ENCODE measurements at regions not wholly inside any gene's neighbourhood (a gene's known extent, or its start where the extent isn't known, plus 50 kb on each side); places are given as distances from the start of the nearest gene placed in this dataset.
A peak's percentile ranks its signal among the peaks of the same experiment; 100 is the strongest.

GRCh38 chr6:8180327-8181159 lies 78.2 kb upstream of the EEF1E1 start:
- Histone ChIP-seq H3K4me1 (ENCODE audit: control insufficient read depth in 1 of 2, insufficient read depth in 2 of 2, low read length in 2 of 2) (peaks cover 24 to 36% of the 10 kb centered on the region in 2 experiments), H2BK5ac (ENCODE audit: low read depth, low read length, poor library complexity) (peak overlapping the region; percentile 91), H3K18ac (ENCODE audit: low read length) (peak overlapping the region; percentile 60), H4K12ac (ENCODE audit: low read depth, low read length) (no peak overlapping the region), H2BK12ac (ENCODE audit: low read length) (peak overlapping the region; percentile 37), H3K9ac (ENCODE audit: low read length) (no peak overlapping the region), H3K4me3 (ENCODE audit: low read depth, low read length) (no peak overlapping the region), H4K91ac (ENCODE audit: low read depth, low read length) (peak overlapping the region; percentile 96), H3K23ac (ENCODE audit: low read length) (no peak overlapping the region), H3K4me2 (ENCODE audit: low read length) (peak overlapping the region; percentile 36), H2BK120ac (ENCODE audit: insufficient read depth, low read length, poor library complexity) (peak overlapping the region; percentile 87), H4K8ac (ENCODE audit: low read depth, low read length) (peak overlapping the region; percentile 40), H2AFZ (ENCODE audit: insufficient read depth, low read length, poor library complexity) (peak overlapping the region; percentile 5), H3K27me3 (ENCODE audit: insufficient read depth, low read length) (no peaks in the 10 kb centered on the region), H3K79me1 (ENCODE audit: low read length) (peaks cover 49% of the 10 kb centered on the region), H3K79me2 (ENCODE audit: control insufficient read depth, insufficient read depth, low read length, poor library complexity) (peaks cover 6% of the 10 kb centered on the region), H3K36me3 (ENCODE audit: control insufficient read depth in 1 of 2, insufficient read depth in 2 of 2, low read length in 2 of 2) (no peaks in the 10 kb centered on the region), H3K27ac (ENCODE audit: low read depth, low read length) (peak overlapping the region; percentile 99), H3K14ac (ENCODE audit: low read length) (peak overlapping the region; percentile 52), H2AK5ac (ENCODE audit: low read length) (peak overlapping the region; percentile 94), H3K4ac (ENCODE audit: low read depth, low read length) (peak overlapping the region; percentile 29), H3K9me3 (ENCODE audit: insufficient read depth, low read depth, low read length) (no peaks in the 10 kb centered on the region)
- peak in 1 of 2 donors; percentile 49 for DNase-seq
- WGBS (ENCODE audit: extremely low coverage, insufficient coverage, insufficient read length): no CpG with 5 or more reads among the region's 11 CpGs

GRCh38 chr6:8177721-8178120 lies 75.4 kb upstream of the EEF1E1 start:
- H3K27ac ChIP-seq (ENCODE audit: low read depth, low read length): peak overlapping the region; percentile 45
- H3K79me2 ChIP-seq (ENCODE audit: control insufficient read depth, insufficient read depth, low read length, poor library complexity): peaks cover 6% of the 10 kb centered on the region
- peaks cover 31 to 45% of the 10 kb centered on the region in 2 experiments for H3K4me1 ChIP-seq (ENCODE audit: control insufficient read depth in 1 of 2, insufficient read depth in 2 of 2, low read length in 2 of 2)
- peak overlapping the region; percentile 34 for H2AK5ac ChIP-seq (ENCODE audit: low read length)
- no peak overlapping the region for H3K23ac ChIP-seq (ENCODE audit: low read length)
- H4K12ac ChIP-seq (ENCODE audit: low read depth, low read length): no peak overlapping the region
- H2BK120ac ChIP-seq (ENCODE audit: insufficient read depth, low read length, poor library complexity): peak overlapping the region; percentile 59
- H2BK5ac ChIP-seq (ENCODE audit: low read depth, low read length, poor library complexity): peak overlapping the region; percentile 55
- no peak overlapping the region for H3K9ac ChIP-seq (ENCODE audit: low read length)
- H3K4me3 ChIP-seq (ENCODE audit: low read depth, low read length): no peak overlapping the region
- no peak overlapping the region for H2AFZ ChIP-seq (ENCODE audit: insufficient read depth, low read length, poor library complexity)
- no peaks in the 10 kb centered on the region for H3K27me3 ChIP-seq (ENCODE audit: insufficient read depth, low read length)
- H3K18ac ChIP-seq (ENCODE audit: low read length): peak overlapping the region; percentile 4
- H3K36me3 ChIP-seq (ENCODE audit: control insufficient read depth in 1 of 2, insufficient read depth in 2 of 2, low read length in 2 of 2): no peaks in the 10 kb centered on the region
- peak overlapping the region; percentile 76 for H2BK12ac ChIP-seq (ENCODE audit: low read length)
- DNase-seq: no peak
- peak overlapping the region; percentile 2 for H3K4ac ChIP-seq (ENCODE audit: low read depth, low read length)
- WGBS (ENCODE audit: extremely low coverage, insufficient coverage, insufficient read length): no CpG with 5 or more reads among the region's 2 CpGs
- no peak overlapping the region for H3K4me2 ChIP-seq (ENCODE audit: low read length)
- peak overlapping the region; percentile 8 for H4K8ac ChIP-seq (ENCODE audit: low read depth, low read length)
- no peaks in the 10 kb centered on the region for H3K9me3 ChIP-seq (ENCODE audit: insufficient read depth, low read depth, low read length)
- H4K91ac ChIP-seq (ENCODE audit: low read depth, low read length): peak overlapping the region; percentile 79
- peak overlapping the region; percentile 50 for H3K14ac ChIP-seq (ENCODE audit: low read length)
- H3K79me1 ChIP-seq (ENCODE audit: low read length): peaks cover 61% of the 10 kb centered on the region

GRCh38 chr6:8175046-8175777 lies 72.9 kb upstream of the EEF1E1 start:
- H3K27ac ChIP-seq (ENCODE audit: low read depth, low read length): peak overlapping the region; percentile 88
- no peaks in the 10 kb centered on the region for H3K9me3 ChIP-seq (ENCODE audit: insufficient read depth, low read depth, low read length)
- peak overlapping the region; percentile 19 for H3K18ac ChIP-seq (ENCODE audit: low read length)
- H3K4me3 ChIP-seq (ENCODE audit: low read depth, low read length): no peak overlapping the region
- H3K4me2 ChIP-seq (ENCODE audit: low read length): peak overlapping the region; percentile 35
- peak overlapping the region; percentile 68 for H2AK5ac ChIP-seq (ENCODE audit: low read length)
- H2AFZ ChIP-seq (ENCODE audit: insufficient read depth, low read length, poor library complexity): no peak overlapping the region
- peak overlapping the region; percentile 47 for H3K4ac ChIP-seq (ENCODE audit: low read depth, low read length)
- H4K91ac ChIP-seq (ENCODE audit: low read depth, low read length): peak overlapping the region; percentile 93
- no CpG with 5 or more reads among the region's 3 CpGs for WGBS (ENCODE audit: extremely low coverage, insufficient coverage, insufficient read length)
- H3K27me3 ChIP-seq (ENCODE audit: insufficient read depth, low read length): no peaks in the 10 kb centered on the region
- H3K4me1 ChIP-seq (ENCODE audit: control insufficient read depth in 1 of 2, insufficient read depth in 2 of 2, low read length in 2 of 2): peaks cover 25 to 40% of the 10 kb centered on the region in 2 experiments
- peak overlapping the region; percentile 93 for H2BK5ac ChIP-seq (ENCODE audit: low read depth, low read length, poor library complexity)
- peak overlapping the region; percentile 53 for H3K14ac ChIP-seq (ENCODE audit: low read length)
- no peak overlapping the region for H3K9ac ChIP-seq (ENCODE audit: low read length)
- H3K36me3 ChIP-seq (ENCODE audit: control insufficient read depth in 1 of 2, insufficient read depth in 2 of 2, low read length in 2 of 2): no peaks in the 10 kb centered on the region
- no peak overlapping the region for H3K23ac ChIP-seq (ENCODE audit: low read length)
- peak overlapping the region; percentile 59 for H4K12ac ChIP-seq (ENCODE audit: low read depth, low read length)
- no peak for DNase-seq
- H3K79me2 ChIP-seq (ENCODE audit: control insufficient read depth, insufficient read depth, low read length, poor library complexity): peaks cover 4% of the 10 kb centered on the region
- peak overlapping the region; percentile 94 for H2BK12ac ChIP-seq (ENCODE audit: low read length)
- H2BK120ac ChIP-seq (ENCODE audit: insufficient read depth, low read length, poor library complexity): peak overlapping the region; percentile 82
- H3K79me1 ChIP-seq (ENCODE audit: low read length): peaks cover 46% of the 10 kb centered on the region
- no peak overlapping the region for H4K8ac ChIP-seq (ENCODE audit: low read depth, low read length)

- Histone ChIP-seq H3K9ac (ENCODE audit: low read length) (no peak overlapping the region), H3K79me1 (ENCODE audit: low read length) (peaks cover 41% of the 10 kb centered on the region), H2AK5ac (ENCODE audit: low read length) (peak overlapping the region; percentile 54), H3K4me2 (ENCODE audit: low read length) (no peak overlapping the region), H3K27me3 (ENCODE audit: insufficient read depth, low read length) (no peaks in the 10 kb centered on the region), H3K4ac (ENCODE audit: low read depth, low read length) (peak overlapping the region; percentile 21), H4K8ac (ENCODE audit: low read depth, low read length) (peak overlapping the region; percentile 50), H3K4me1 (ENCODE audit: control insufficient read depth in 1 of 2, insufficient read depth in 2 of 2, low read length in 2 of 2) (peaks cover 21 to 36% of the 10 kb centered on the region in 2 experiments), H2BK12ac (ENCODE audit: low read length) (peak overlapping the region; percentile 88), H3K9me3 (ENCODE audit: insufficient read depth, low read depth, low read length) (no peaks in the 10 kb centered on the region), H3K18ac (ENCODE audit: low read length) (peak overlapping the region; percentile 56), H4K12ac (ENCODE audit: low read depth, low read length) (peak overlapping the region; percentile 4), H2BK5ac (ENCODE audit: low read depth, low read length, poor library complexity) (peak overlapping the region; percentile 83), H3K27ac (ENCODE audit: low read depth, low read length) (peak overlapping the region; percentile 88), H3K23ac (ENCODE audit: low read length) (no peak overlapping the region), H2BK120ac (ENCODE audit: insufficient read depth, low read length, poor library complexity) (peak overlapping the region; percentile 85), H3K4me3 (ENCODE audit: low read depth, low read length) (no peak overlapping the region), H2AFZ (ENCODE audit: insufficient read depth, low read length, poor library complexity) (peak overlapping the region; percentile 28), H3K36me3 (ENCODE audit: control insufficient read depth in 1 of 2, insufficient read depth in 2 of 2, low read length in 2 of 2) (no peaks in the 10 kb centered on the region), H3K79me2 (ENCODE audit: control insufficient read depth, insufficient read depth, low read length, poor library complexity) (peaks cover 2% of the 10 kb centered on the region), H4K91ac (ENCODE audit: low read depth, low read length) (peak overlapping the region; percentile 95), H3K14ac (ENCODE audit: low read length) (peak overlapping the region; percentile 34)
- no peak for DNase-seq
- WGBS (ENCODE audit: extremely low coverage, insufficient coverage, insufficient read length): no CpG with 5 or more reads among the region's 6 CpGs
Measured at GRCh38 chr6:8174571-8174970, 72.2 kb upstream of the EEF1E1 start.
